ENCODE measurements at regions not wholly inside any gene's neighbourhood (a gene's known extent, or its start where the extent isn't known, plus 50 kb on each side); places are given as distances from the start of the nearest gene placed in this dataset.
A peak's percentile ranks its signal among the peaks of the same experiment; 100 is the strongest.

DNA sequence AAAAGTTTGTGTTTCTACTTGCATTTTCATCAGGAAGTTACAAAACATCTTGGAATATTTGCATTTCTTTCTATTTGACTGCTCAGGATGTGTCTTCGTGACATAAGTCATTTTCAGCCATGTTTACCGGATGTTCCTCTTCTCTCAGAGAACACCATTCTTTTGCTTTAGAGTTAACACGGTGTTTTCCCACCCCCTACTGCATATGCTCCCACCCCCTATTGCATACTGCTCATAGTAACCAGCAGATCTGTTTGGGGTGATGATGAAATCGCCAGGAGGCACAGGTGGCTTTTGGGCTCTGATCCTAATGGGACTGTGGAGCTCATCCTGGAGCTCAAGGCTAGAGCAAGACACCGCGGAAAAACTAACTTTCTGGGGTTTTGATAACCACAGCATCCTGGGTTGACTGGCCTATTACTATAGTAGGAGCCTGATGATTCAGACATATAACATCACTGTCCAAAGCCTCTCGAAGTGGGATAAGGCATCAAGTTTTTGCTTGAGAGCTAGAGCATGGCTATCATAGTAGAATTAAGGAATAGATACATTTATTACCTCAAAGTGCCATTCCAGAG, 65.1 kb upstream of the BET1 start:
- Histone ChIP-seq H3K4me3 (no peak overlapping the region), H3K36me3 (no peaks in the 10 kb centered on the region), H3K9me3 (no peaks in the 10 kb centered on the region), H3K27me3 (no peaks in the 10 kb centered on the region), H3K4me1 (no peaks in the 10 kb centered on the region), H3K27ac (no peak overlapping the region)
- TF ChIP-seq, protein P1, sequence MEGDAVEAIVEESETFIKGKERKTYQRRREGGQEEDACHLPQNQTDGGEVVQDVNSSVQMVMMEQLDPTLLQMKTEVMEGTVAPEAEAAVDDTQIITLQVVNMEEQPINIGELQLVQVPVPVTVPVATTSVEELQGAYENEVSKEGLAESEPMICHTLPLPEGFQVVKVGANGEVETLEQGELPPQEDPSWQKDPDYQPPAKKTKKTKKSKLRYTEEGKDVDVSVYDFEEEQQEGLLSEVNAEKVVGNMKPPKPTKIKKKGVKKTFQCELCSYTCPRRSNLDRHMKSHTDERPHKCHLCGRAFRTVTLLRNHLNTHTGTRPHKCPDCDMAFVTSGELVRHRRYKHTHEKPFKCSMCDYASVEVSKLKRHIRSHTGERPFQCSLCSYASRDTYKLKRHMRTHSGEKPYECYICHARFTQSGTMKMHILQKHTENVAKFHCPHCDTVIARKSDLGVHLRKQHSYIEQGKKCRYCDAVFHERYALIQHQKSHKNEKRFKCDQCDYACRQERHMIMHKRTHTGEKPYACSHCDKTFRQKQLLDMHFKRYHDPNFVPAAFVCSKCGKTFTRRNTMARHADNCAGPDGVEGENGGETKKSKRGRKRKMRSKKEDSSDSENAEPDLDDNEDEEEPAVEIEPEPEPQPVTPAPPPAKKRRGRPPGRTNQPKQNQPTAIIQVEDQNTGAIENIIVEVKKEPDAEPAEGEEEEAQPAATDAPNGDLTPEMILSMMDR (IDR thresholded peaks at IDR 0.05) = no peak
- DNase-seq (ENCODE audit: low spot score in 2 of 2) = no peak
- intact Hi-C loops (cut with DNase I) = no loop called here

DNA sequence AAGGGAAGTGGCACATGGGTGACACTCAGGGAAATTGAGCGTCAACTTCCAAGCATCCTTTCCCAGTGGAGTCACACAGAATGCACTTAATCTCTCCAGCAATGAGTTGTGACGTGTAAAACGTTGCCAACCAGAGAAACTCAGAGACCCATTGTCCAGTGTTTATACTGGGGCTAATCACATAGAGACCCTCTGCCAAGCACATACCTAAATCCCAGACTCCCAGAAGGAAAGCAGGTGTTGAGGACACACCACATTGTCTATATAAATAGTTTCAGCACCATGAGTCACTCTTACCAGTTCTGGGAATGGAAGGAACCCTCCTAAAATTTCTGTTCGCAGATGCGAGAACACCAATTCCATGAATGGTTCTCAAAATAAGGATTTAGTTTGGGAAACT, 76.4 kb upstream of the BET1 start:
- H3K27ac ChIP-seq = no peak overlapping the region
- no peak for DNase-seq (ENCODE audit: low spot score in 2 of 2)
- H3K9me3 ChIP-seq = no peaks in the 10 kb centered on the region
- intact Hi-C loops (cut with DNase I) = no loop called here
- H3K4me3 ChIP-seq = no peak overlapping the region
- H3K4me1 ChIP-seq = no peaks in the 10 kb centered on the region
- TF ChIP-seq, protein P1 (IDR thresholded peaks at IDR 0.05) = no peak
- no peaks in the 10 kb centered on the region for H3K36me3 ChIP-seq
- H3K27me3 ChIP-seq = no peaks in the 10 kb centered on the region

DNA sequence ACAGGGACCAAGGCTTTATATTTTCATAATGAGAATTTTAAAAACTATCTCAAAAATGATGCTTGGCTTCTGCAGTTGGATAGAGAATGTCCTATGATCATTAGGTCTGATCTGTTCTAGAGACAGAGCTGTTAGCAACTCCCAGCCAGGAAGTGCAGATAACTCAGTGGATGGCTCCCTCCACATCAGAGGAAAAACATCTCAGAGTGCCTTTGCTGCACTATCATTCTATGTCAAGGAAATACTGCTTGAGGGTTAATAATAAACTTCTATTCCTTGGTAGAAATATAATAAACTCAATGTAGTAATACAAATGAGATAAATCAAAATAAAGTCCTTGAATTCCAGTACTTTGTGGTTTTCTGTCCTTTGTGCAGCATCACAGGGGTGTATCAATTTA, 78.0 kb upstream of the BET1 start:
- DNase-seq (ENCODE audit: low spot score in 2 of 2) = no peak
- no peaks in the 10 kb centered on the region for H3K9me3 ChIP-seq
- no peaks in the 10 kb centered on the region for H3K27me3 ChIP-seq
- intact Hi-C loops (cut with DNase I) = no loop called here
- H3K27ac ChIP-seq = no peak overlapping the region
- no peaks in the 10 kb centered on the region for H3K4me1 ChIP-seq
- no peak overlapping the region for H3K4me3 ChIP-seq
- TF ChIP-seq, protein P1 (IDR thresholded peaks at IDR 0.05) = no peak
- no peaks in the 10 kb centered on the region for H3K36me3 ChIP-seq

DNA sequence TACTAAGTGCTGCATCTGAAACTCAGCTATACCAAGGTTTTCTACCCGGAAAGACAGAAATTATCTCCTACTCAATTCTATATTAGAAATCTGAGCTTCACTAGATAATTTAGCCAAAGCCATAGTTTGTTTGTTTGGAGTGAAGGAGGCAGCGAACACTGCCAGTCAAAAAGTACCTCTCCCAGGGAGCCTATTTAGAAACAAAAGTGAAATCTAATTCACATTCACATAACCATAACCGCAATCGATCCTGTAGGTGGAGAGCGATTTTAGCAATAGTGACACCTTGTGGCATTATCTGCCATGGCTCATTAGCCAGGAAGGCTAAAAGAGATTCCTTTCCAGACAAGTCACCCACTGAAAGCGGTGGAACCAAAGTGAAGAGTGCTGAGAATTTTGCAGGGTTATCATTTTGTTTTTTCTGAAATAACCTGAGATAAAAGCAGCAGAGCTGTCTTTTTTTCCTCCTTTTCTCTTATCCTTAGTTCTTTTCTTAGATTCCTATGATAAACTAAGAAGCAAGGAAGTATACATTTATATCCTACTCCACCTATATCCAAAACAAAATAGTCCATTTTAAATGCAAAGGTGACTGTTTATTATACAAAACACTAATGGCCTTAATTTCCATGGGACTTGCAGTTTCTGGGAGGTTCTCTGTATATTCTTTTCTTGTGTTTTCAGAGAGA, 83.7 kb upstream of the BET1 start:
- no peaks in the 10 kb centered on the region for H3K27me3 ChIP-seq
- DNase-seq (ENCODE audit: low spot score in 2 of 2) = no peak
- intact Hi-C loops (cut with DNase I) = loop anchor here (1.0 to 5.0 kb wide), 3 partner anchors 186 to 371 kb away; no protein-coding TSS in a partner anchor
- H3K9me3 ChIP-seq = no peaks in the 10 kb centered on the region
- H3K4me3 ChIP-seq = peak overlapping the region; percentile 39 to 46
- no peaks in the 10 kb centered on the region for H3K36me3 ChIP-seq
- H3K4me1 ChIP-seq = no peaks in the 10 kb centered on the region
- no peak overlapping the region for H3K27ac ChIP-seq
- TF ChIP-seq, protein P1 (IDR thresholded peaks at IDR 0.05) = peak; percentile 8 to 67 (median 54)

DNA sequence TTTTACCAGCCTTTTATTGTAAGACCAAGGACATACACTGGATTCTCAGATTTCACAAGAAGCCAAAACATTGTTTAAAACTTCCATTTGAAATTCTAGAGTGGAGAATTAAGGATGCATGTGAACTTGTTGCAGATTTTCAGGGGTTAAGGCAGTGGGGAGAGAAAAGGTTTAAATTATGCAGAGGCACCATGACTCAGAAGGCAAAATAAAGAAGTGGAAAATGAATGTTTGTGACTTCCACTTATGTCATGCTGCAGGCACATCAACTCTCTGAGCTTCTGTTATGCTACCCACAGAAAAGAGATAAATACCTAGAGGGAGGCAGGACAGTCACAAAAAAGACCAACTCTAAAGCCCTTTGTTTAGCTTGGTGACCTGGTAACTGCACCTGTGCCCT, 84.4 kb upstream of the BET1 start:
- intact Hi-C loops (cut with DNase I) = loop anchor here (1.0 to 5.0 kb wide), 3 partner anchors 186 to 371 kb away; no protein-coding TSS in a partner anchor
- Histone ChIP-seq H3K36me3 (no peaks in the 10 kb centered on the region), H3K4me3 (no peak overlapping the region), H3K9me3 (no peaks in the 10 kb centered on the region), H3K4me1 (no peaks in the 10 kb centered on the region), H3K27me3 (no peaks in the 10 kb centered on the region), H3K27ac (no peak overlapping the region)
- DNase-seq (ENCODE audit: low spot score in 2 of 2) = no peak
- TF ChIP-seq, protein P1 (IDR thresholded peaks at IDR 0.05) = no peak

All from ascending aorta (tissue), 2 donors.